GM08714 (cell line): ENCODE measurements at regions not wholly inside any gene's neighbourhood (a gene's known extent, or its start where the extent isn't known, plus 50 kb on each side); places are given as distances from the start of the nearest gene placed in this dataset.

ENCODE experiments used
- H3K4me3 ChIP-seq: fragments of 200-500 bp; sonication (Bioruptor generic); 2 replicates; pipeline ENCODE4 v1.5.1; 2014; ENCODE audit warnings: mild to moderate bottlenecking, low read length, inconsistent platforms
- ZNF274 ChIP-seq: IDR thresholded peaks from 2 replicates; pipeline ENCODE4 v1.6.1; 2012; ENCODE audit warnings: mild to moderate bottlenecking, low read depth, low read length

GRCh38 chr1:177593105-177593504 is 376.8 kb downstream of the SEC16B start:
- H3K4me3 ChIP-seq, result no peak overlapping the region
- TF ChIP-seq ZNF274, result no peak

GRCh38 chr1:177592624-177593023 is 377.2 kb downstream of the SEC16B start:
- H3K4me3 ChIP-seq, result no peak overlapping the region
- no peak for TF ChIP-seq ZNF274

GRCh38 chr1:177591155-177591554 is 378.7 kb downstream of the SEC16B start:
- H3K4me3 ChIP-seq, result no peak overlapping the region
- TF ChIP-seq ZNF274, result no peak

- no peak for TF ChIP-seq ZNF274
- no peak overlapping the region for H3K4me3 ChIP-seq
Measured at GRCh38 chr1:177589166-177589565, 380.7 kb downstream of the SEC16B start.

GRCh38 chr1:177586429-177586828 is 383.4 kb downstream of the SEC16B start:
- no peak overlapping the region for H3K4me3 ChIP-seq
- TF ChIP-seq ZNF274, result no peak

- no peak overlapping the region for H3K4me3 ChIP-seq
- no peak for TF ChIP-seq ZNF274
Measured at GRCh38 chr1:177585302-177586220, 384.3 kb downstream of the SEC16B start.

GRCh38 chr1:177573901-177574300 is 396.0 kb downstream of the SEC16B start:
- TF ChIP-seq ZNF274, result no peak
- no peak overlapping the region for H3K4me3 ChIP-seq

GRCh38 chr1:177571485-177572076 is 398.3 kb downstream of the SEC16B start:
- no peak overlapping the region for H3K4me3 ChIP-seq
- no peak for TF ChIP-seq ZNF274

- no peak overlapping the region for H3K4me3 ChIP-seq
- no peak for TF ChIP-seq ZNF274
Measured at GRCh38 chr1:177571076-177571475, 398.8 kb downstream of the SEC16B start.

GRCh38 chr1:177569476-177569875 is 398.7 kb downstream of the BRINP2 start:
- no peak overlapping the region for H3K4me3 ChIP-seq
- TF ChIP-seq ZNF274, result no peak

- no peak overlapping the region for H3K4me3 ChIP-seq
- no peak for TF ChIP-seq ZNF274
Measured at GRCh38 chr1:177568622-177569021, 397.9 kb downstream of the BRINP2 start.

GRCh38 chr1:177567393-177567792 is 396.6 kb downstream of the BRINP2 start:
- no peak for TF ChIP-seq ZNF274
- no peak overlapping the region for H3K4me3 ChIP-seq

GRCh38 chr1:177566495-177566894 is 395.7 kb downstream of the BRINP2 start:
- no peak overlapping the region for H3K4me3 ChIP-seq
- no peak for TF ChIP-seq ZNF274

- no peak overlapping the region for H3K4me3 ChIP-seq
- no peak for TF ChIP-seq ZNF274
Measured at GRCh38 chr1:177561436-177561835, 390.7 kb downstream of the BRINP2 start.

GRCh38 chr1:177558372-177558771 is 387.6 kb downstream of the BRINP2 start:
- TF ChIP-seq ZNF274, result no peak
- no peak overlapping the region for H3K4me3 ChIP-seq
